Stimulated activated naive CD8-positive, alpha-beta T cell treated with anti-CD3 and anti-CD28 coated beads, Interleukin-15, amount 100 ng/mL, for 72 hours (primary cell): ENCODE measurements at regions not wholly inside any gene's neighbourhood (a gene's known extent, or its start where the extent isn't known, plus 50 kb on each side); places are given as distances from the start of the nearest gene placed in this dataset.

Experiments
- ATAC-seq: fragments of 150-1000 bp; cut with Tn5 transposase; 2 replicates; pipeline ENCODE4 v1.10.0; 2021; ENCODE audit warnings: mild to moderate bottlenecking, moderate library complexity
- DNase-seq, 2 donors: peaks; one replicate each; pipeline ENCODE4 v3.0.0; 2021 to 2022
- H3K27ac Mint-ChIP-seq, 2 donors: one replicate each; pipeline ENCODE4 v1.8.0; 2022; ENCODE audit warnings: mild to moderate bottlenecking in 2 of 2, mixed read lengths in 2 of 2, moderate library complexity in 2 of 2
- H3K27me3 Mint-ChIP-seq: one replicate; pipeline ENCODE4 v1.8.0; 2022; ENCODE audit warnings: mixed read lengths
- H3K4me1 Mint-ChIP-seq: one replicate; pipeline ENCODE4 v1.8.0; 2022; ENCODE audit warnings: mild to moderate bottlenecking, mixed read lengths
- H3K4me3 Mint-ChIP-seq, 2 donors: one replicate each; pipeline ENCODE4 v1.8.0; 2022; ENCODE audit warnings: mild to moderate bottlenecking in 2 of 2, mixed read lengths in 2 of 2, moderate library complexity in 1 of 2
- H3K9me3 Mint-ChIP-seq, 2 donors: one replicate each; pipeline ENCODE4 v1.8.0; 2022; ENCODE audit warnings: mixed read lengths in 2 of 2

DNA sequence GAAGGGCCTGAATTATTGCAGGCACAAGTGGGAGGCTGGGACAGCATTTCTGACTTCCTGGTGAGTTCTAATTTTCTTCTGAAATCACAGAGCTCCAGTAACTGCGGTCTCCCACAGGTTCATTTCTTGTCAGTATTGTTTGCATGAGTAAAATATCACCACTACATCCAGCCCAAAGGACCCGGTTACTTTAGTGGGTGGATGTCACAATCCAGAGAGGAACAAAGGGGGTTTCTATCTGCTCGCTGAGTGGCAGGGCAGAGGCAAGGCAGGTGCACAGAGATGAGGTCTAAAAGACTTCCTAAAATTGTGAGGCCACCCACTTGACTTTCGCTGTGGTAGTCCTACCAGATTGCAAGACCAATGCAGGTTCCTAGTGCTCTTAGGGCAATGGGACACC, 800.4 kb upstream of the ID2 start:
- no peak for DNase-seq
- Mint-ChIP-seq H3K4me3 (no peak overlapping the region), H3K9me3 (no peaks in the 10 kb centered on the region), H3K27ac (no peak overlapping the region), H3K27me3 (no peaks in the 10 kb centered on the region), H3K4me1 (no peaks in the 10 kb centered on the region)
- no peak for ATAC-seq

DNA sequence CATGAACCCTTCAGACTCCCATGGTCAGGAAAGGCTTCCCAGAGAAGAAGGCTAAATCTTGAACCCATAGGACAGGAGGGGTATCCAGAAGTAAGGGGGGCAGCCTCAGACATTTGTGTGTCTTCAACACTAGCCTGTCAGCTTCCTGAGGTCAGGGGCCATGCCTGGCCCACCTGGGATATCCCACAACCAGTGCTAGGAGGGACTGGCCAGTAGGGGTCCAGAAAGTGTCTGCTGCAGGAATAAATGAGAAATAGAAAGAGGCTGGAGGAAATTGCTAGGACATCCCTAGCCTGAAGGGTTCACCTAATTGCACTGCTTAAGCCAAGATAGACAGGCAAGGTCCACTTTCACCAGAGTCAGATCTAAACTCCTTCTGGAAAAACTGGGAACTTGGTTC, 799.6 kb upstream of the ID2 start:
- Mint-ChIP-seq H3K27me3 (no peaks in the 10 kb centered on the region), H3K9me3 (no peaks in the 10 kb centered on the region), H3K4me3 (no peak overlapping the region), H3K27ac (no peak overlapping the region), H3K4me1 (no peaks in the 10 kb centered on the region)
- ATAC-seq = no peak
- DNase-seq = no peak

DNA sequence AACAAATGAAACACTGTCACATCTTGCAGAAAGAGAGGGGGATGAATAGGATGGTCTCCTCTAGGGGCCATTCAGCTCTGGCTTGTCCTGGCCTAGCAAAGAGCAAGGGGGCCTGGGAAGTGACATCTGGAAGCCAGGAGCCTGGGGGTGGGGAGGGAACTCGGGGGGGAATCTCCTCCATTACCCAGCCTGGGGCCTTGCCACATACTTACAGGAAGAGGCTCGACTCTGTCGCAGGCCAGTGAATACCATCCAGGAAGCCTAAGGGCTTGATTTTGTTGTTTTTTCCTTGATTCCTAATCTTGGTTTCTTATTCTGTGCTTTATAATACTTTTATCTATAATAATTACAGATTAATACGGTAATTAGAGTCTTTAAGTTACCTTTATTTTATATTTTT, 797.5 kb upstream of the ID2 start:
- no peaks in the 10 kb centered on the region for H3K4me1 Mint-ChIP-seq
- H3K27me3 Mint-ChIP-seq = no peaks in the 10 kb centered on the region
- no peaks in the 10 kb centered on the region for H3K9me3 Mint-ChIP-seq
- DNase-seq = no peak
- ATAC-seq = no peak
- no peak overlapping the region for H3K27ac Mint-ChIP-seq
- no peak overlapping the region for H3K4me3 Mint-ChIP-seq

DNA sequence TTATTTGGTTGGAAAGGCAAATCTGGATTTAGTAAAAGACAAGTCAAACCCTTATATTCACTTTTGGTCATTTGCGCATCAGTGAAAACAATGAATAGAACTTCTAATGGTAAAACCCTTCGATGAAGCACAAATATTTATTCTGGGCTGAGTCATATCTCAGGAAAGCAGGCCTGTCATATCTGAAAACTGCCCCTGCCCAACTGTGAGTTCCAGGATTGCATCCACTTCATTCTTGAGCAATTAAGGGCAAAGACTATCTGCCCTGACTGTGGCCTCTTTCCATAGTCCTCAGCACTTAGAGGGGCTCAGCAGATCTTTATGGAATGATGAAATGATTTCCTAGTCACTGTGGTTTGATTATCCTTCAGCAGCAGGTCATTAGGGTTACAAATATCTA, 795.2 kb upstream of the ID2 start:
- DNase-seq (no peak), ATAC-seq (no peak)
- Mint-ChIP-seq H3K9me3 (peaks cover 0 to 2% of the 10 kb centered on the region in 2 donors), H3K27ac (no peak overlapping the region), H3K4me3 (no peak overlapping the region), H3K27me3 (no peaks in the 10 kb centered on the region), H3K4me1 (no peaks in the 10 kb centered on the region)

DNA sequence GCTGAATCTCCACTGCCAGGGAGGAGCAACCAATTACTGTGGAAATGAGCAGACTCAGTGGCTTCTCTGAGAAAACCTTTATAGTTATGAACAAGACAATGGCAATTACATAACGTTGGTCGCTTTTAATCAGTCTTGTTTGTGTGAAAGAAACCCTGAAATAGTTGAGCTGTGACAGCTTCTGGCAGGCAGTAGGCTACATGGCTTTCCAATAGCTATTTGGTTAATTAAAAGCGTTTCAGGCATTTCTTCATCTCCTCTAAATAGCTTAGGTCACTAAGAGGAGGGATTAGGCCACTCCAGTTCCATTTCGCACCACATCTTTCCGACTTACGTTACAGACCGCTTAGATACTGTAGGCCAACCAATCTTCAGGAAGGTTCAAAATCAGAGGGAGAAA, 794.4 kb upstream of the ID2 start:
- Mint-ChIP-seq H3K4me1 (no peaks in the 10 kb centered on the region), H3K9me3 (peaks cover 3 to 7% of the 10 kb centered on the region in 2 donors), H3K27ac (no peak overlapping the region), H3K4me3 (no peak overlapping the region), H3K27me3 (no peaks in the 10 kb centered on the region)
- ATAC-seq = no peak
- no peak for DNase-seq

DNA sequence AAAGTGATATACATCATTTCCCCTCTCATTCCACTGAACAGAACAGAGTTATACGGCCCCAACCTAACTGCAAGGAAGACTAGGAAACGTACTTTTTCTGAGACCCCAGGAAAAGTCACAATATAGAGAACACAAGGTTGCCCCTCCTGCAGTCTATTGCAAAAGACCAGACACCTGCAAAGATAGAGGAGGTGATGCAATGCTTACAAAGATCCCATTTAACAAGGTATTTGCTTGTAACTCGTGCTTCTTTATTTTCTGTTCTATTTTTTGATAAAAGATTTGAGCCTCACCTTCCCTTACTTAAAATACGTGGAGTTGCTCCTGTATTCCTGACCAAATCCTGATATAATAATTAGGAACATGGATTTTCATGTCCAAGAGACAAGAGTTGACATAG, 793.0 kb upstream of the ID2 start:
- ATAC-seq (no peak), DNase-seq (no peak)
- Mint-ChIP-seq H3K27ac (peak overlapping the region in 1 of 2 donors; percentile 14), H3K27me3 (no peaks in the 10 kb centered on the region), H3K4me1 (no peaks in the 10 kb centered on the region), H3K9me3 (peaks cover 8 to 9% of the 10 kb centered on the region in 2 donors), H3K4me3 (no peak overlapping the region)

DNA sequence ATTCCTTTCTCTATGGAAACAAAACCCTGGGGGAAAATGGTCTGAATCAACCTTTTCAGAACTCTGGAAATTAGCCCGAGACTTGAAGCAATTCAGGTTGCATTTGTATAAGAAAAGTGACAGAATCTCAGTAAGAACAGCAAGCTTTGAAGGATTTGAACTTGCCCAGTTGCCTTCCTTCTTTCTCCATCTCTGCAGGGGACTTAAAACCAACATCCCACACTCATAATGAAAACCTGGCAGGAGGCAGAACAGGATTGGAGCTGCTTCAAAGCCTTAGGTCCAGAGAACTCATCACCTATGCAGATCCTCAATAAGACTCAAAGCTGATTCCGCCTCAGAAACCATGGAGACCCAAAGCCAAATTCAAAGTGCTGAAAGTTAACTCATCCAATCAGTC, 790.5 kb upstream of the ID2 start:
- Mint-ChIP-seq H3K27ac (no peak overlapping the region), H3K4me1 (no peaks in the 10 kb centered on the region), H3K4me3 (no peak overlapping the region), H3K27me3 (no peaks in the 10 kb centered on the region), H3K9me3 (peaks cover 16 to 17% of the 10 kb centered on the region in 2 donors)
- ATAC-seq = no peak
- DNase-seq = no peak

DNA sequence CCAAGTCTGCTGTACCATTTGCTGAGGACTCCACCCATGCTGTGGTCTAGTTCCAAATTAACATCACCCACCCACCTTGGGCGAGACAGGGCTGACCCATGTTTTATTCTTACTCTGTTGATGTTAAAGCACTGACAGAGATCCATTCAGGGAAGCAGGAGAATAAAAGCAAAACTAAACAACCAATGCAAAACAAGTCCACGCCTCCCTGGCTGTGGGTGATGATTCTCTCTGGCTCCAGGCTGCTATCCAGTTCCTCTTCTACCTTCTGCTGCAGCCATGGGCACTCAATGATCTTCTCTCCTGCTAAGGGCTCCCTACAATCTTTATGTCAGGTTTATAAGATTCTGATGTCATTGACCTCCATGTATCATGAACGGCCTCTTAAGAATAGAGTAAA, 786.6 kb upstream of the ID2 start:
- DNase-seq = no peak
- Mint-ChIP-seq H3K9me3 (peaks cover 16 to 17% of the 10 kb centered on the region in 2 donors), H3K4me3 (no peak overlapping the region), H3K27me3 (peaks cover 18% of the 10 kb centered on the region), H3K27ac (no peak overlapping the region), H3K4me1 (peaks cover 16% of the 10 kb centered on the region)
- ATAC-seq = no peak

DNA sequence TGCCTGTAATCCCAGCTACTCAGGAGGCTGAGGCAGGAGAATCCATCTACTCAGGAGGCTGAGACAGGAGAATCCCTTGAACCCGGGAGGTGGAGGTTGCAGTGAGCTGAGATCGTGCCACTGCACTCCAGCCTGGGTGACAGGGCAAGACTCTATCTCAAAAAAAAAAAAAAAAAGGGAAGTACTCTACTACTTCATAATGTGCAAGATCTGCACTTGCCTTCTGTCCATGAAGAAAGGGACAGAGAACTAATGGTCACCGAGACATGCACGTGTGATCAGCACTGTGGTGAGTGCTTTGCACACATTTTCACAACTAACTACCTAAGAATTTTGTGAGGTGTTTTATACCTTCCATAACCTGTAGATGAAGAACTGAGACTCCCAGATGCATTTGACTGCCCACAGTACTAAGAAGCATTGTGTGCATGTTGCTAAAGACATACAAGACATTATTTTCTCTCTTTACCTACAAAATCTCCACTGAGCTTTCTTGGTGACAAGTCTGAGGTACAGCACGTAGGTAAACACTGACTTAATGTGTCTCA, 784.8 kb upstream of the ID2 start:
- Mint-ChIP-seq H3K4me3 (no peak overlapping the region), H3K9me3 (peaks cover 11 to 14% of the 10 kb centered on the region in 2 donors), H3K27ac (no peak overlapping the region), H3K4me1 (peaks cover 24% of the 10 kb centered on the region), H3K27me3 (peaks cover 18% of the 10 kb centered on the region)
- ATAC-seq (no peak), DNase-seq (no peak)

DNA sequence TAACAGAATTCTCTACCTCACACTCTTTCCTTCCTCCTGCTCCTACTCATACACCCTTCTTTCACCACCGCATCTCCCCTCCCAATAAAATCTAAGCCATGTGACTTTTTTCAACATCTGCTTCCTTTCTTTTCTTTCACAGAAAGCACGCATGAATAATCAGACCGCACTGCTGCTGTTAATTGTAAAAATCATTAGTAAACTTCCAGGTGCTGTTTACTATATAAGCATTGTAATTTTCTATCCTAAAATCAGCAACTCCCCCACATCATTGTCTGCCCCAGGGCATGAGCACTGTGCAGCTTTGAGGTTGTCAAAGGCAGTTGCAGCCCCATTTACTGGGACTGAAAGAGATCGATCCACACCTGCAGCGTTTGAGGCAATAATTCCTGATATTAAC, 782.6 kb upstream of the ID2 start:
- H3K27ac Mint-ChIP-seq = peak overlapping the region in 1 of 2 donors; percentile 36
- no peak overlapping the region for H3K4me3 Mint-ChIP-seq
- ATAC-seq = no peak
- peaks cover 24% of the 10 kb centered on the region for H3K4me1 Mint-ChIP-seq
- peaks cover 32% of the 10 kb centered on the region for H3K27me3 Mint-ChIP-seq
- H3K9me3 Mint-ChIP-seq = peaks cover 6 to 12% of the 10 kb centered on the region in 2 donors
- no peak for DNase-seq

DNA sequence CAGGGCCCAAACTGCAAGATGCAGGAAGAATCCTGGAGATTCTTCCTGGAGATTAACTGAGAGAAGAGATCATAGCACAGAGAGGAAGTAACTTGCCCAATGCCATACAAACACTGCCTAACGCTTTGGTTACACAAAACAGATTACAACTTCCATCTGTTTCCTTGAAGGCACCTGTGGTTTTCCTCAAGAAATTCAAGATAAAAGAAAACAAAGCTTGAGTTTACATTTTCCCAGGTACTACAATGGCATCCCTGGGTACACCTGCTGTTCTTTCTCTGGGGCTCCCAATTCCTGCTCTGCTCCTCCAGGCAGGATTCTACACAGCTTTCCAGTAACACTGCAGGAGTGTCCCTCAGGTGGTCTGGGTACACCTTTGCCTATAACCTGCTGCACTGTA, 781.9 kb upstream of the ID2 start:
- Mint-ChIP-seq H3K27ac (no peak overlapping the region), H3K9me3 (peaks cover 2 to 8% of the 10 kb centered on the region in 2 donors), H3K27me3 (peaks cover 35% of the 10 kb centered on the region), H3K4me3 (no peak overlapping the region), H3K4me1 (peaks cover 24% of the 10 kb centered on the region)
- no peak for ATAC-seq
- DNase-seq = no peak

DNA sequence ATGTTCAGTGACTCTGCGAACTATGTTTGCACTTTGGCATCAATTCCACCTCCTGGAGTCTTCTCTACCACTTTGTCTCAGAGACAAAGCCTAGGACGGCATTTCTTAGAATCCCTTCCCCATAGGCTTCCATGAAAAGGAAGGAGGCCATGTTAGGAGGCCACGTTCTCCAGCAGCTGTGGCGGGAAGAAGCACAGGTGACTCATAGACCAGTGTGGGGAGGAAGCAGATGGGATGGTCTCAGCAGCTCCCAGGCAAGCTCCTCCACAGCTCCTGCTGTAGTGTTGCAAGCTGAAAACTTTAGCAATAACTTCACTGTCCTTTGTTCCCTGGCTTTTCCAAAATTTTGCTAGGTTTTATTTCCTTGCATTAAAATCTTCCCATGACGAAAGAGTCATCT, 781.3 kb upstream of the ID2 start:
- peaks cover 35% of the 10 kb centered on the region for H3K27me3 Mint-ChIP-seq
- H3K4me1 Mint-ChIP-seq = peaks cover 24% of the 10 kb centered on the region
- no peak overlapping the region for H3K4me3 Mint-ChIP-seq
- DNase-seq (no peak), ATAC-seq (no peak)
- no peak overlapping the region for H3K27ac Mint-ChIP-seq
- H3K9me3 Mint-ChIP-seq = peaks cover 0 to 8% of the 10 kb centered on the region in 2 donors

DNA sequence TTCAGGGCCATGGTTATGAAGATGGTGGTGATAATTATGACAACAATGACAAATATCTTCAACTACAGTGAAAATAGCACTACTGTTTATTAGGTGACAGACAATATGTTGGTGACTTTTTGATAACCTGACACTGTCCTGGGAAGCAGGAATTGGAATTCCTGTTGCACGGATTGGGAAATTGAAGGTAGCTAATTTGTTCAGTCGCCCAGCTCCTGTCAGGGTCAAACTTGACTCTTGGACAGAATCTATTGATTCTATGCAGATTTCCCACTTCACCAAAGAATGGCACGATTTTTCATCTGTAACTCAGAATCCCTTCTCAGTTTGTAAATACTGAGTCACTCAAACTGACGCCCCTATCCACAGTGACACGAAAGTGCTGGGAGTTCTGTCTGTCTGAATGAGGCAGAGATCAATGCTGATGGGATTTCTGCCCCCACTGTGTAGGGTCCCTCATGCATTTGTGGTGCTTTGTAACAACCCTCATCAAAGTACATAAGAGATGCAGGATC, 779.5 kb upstream of the ID2 start:
- peaks cover 33% of the 10 kb centered on the region for H3K27me3 Mint-ChIP-seq
- H3K9me3 Mint-ChIP-seq = peaks cover 0 to 8% of the 10 kb centered on the region in 2 donors
- DNase-seq = no peak
- no peak for ATAC-seq
- peaks cover 24% of the 10 kb centered on the region for H3K4me1 Mint-ChIP-seq
- no peak overlapping the region for H3K4me3 Mint-ChIP-seq
- no peak overlapping the region for H3K27ac Mint-ChIP-seq

DNA sequence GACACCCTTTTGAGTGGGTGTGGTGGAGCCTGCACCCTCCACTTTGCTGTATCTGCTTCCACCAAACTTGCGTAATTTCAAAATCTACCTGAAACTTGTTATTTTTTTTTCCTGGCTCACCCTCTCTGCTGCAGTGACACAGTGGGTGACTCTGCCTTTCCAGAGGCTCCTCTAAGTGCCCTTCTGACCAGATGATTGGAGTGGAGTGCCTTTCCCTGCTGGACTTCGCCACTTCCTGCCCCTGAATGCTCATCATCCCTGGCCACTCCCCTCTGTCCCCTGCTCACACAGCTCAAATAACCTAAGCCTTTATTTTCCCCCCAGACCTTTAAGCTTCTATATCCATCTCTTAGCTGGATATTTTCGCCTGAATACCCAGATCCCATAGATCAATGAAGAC, 777.5 kb upstream of the ID2 start:
- peaks cover 5 to 16% of the 10 kb centered on the region in 2 donors for H3K9me3 Mint-ChIP-seq
- H3K4me1 Mint-ChIP-seq = peaks cover 18% of the 10 kb centered on the region
- DNase-seq (no peak), ATAC-seq (no peak)
- H3K27me3 Mint-ChIP-seq = peaks cover 20% of the 10 kb centered on the region
- no peak overlapping the region for H3K4me3 Mint-ChIP-seq
- H3K27ac Mint-ChIP-seq = peak overlapping the region in 1 of 2 donors; percentile 23

DNA sequence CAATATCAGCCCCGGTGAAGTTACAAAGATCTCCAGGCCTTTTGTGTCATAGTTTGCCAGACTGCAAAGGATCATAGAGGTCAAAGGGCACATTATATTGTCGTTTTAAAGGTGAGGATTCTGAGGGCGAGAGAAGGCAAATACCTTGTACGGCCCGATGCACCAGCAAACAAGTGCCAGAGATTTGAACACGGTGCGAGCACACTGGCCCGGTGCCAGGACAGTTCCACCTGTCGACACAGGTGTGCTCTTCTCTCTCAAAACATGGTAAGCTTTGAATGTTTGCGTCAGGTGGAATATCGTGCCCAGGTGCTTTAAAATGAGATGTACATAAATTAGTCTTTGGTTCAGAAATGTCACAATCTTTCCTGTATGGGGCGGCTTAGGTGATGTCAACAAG, 776.1 kb upstream of the ID2 start:
- ATAC-seq (no peak), DNase-seq (no peak)
- peaks cover 5 to 23% of the 10 kb centered on the region in 2 donors for H3K9me3 Mint-ChIP-seq
- peaks cover 17% of the 10 kb centered on the region for H3K27me3 Mint-ChIP-seq
- H3K4me3 Mint-ChIP-seq = no peak overlapping the region
- H3K27ac Mint-ChIP-seq = no peak overlapping the region
- peaks cover 3% of the 10 kb centered on the region for H3K4me1 Mint-ChIP-seq

DNA sequence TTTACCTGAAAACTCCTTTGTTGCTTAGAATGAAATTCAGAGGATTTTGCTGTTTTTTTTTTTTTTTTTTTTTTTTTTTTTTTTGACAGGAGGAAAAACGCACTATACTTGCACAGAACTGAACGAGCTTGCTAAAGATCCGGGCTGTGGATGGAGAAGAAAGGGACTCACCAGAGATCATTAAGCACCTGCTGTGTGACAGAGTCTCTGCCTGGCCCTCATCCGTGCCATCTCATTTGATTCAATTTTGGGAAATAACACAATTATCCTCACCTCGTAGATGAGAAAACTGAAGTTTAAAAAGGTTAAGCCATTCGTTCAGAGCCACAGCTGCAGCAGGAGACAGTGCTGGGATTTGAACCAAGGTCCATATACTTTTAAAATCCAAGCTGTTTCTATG, 775.4 kb upstream of the ID2 start:
- ATAC-seq = no peak
- no peaks in the 10 kb centered on the region for H3K4me1 Mint-ChIP-seq
- no peak for DNase-seq
- H3K9me3 Mint-ChIP-seq = peaks cover 5 to 23% of the 10 kb centered on the region in 2 donors
- no peak overlapping the region for H3K4me3 Mint-ChIP-seq
- H3K27me3 Mint-ChIP-seq = peaks cover 17% of the 10 kb centered on the region
- no peak overlapping the region for H3K27ac Mint-ChIP-seq

DNA sequence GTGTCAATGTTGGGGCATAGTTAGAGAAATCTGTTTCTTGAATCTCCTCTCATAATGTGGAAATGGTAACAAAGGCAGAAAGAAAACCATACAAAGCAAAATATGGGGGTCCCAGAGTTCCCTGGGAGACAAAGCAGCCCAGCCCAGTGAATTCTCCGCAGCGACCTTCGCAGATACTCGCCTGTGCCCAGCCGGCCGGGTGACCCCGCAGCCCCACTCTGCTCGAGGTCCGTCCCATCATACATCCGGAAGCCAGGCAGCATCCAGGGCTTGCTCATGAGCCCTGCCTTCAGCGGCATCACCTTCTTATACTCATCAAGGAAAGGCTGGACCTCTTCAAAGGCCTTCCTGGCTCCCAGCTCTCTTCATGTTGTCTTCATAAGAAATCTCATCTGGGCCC, 774.8 kb upstream of the ID2 start:
- DNase-seq = no peak
- Mint-ChIP-seq H3K9me3 (peaks cover 5 to 23% of the 10 kb centered on the region in 2 donors), H3K4me3 (no peak overlapping the region), H3K4me1 (no peaks in the 10 kb centered on the region), H3K27ac (no peak overlapping the region), H3K27me3 (peaks cover 17% of the 10 kb centered on the region)
- no peak for ATAC-seq
